ENCODE measurements at regions not wholly inside any gene's neighbourhood (a gene's known extent, or its start where the extent isn't known, plus 50 kb on each side); places are given as distances from the start of the nearest gene placed in this dataset.

GRCh38 chr7:41624818-41625217 lies 78.1 kb downstream of the INHBA start (continued):
- TF ChIP-seq GTF2F1 (IDR thresholded peaks at IDR 0.05; ENCODE audit: borderline replicate concordance, low read depth, low read length), result no peak
